SW480 (cell line): ENCODE measurements at regions not wholly inside any gene's neighbourhood (a gene's known extent, or its start where the extent isn't known, plus 50 kb on each side); places are given as distances from the start of the nearest gene placed in this dataset.
"Not testable (repeated sequence)": the region's sequence is repeated elsewhere in the genome, so short reads cannot be mapped to it uniquely, and the experiment has no call there.

Experiments
- DNase-seq: peaks from one replicate; pipeline ENCODE4 v3.0.0-alpha.2; 2016; ENCODE audit warnings: low spot score

- DNase-seq: no peak
These were observed 354.0 kb downstream of the SPRY2 start for GRCh38 chr13:79986890-79987289.

GRCh38 chr13:79974935-79975650 is 365.8 kb downstream of the SPRY2 start:
- not testable (repeated sequence) for DNase-seq

- no peak for DNase-seq
These were observed 367.4 kb downstream of the SPRY2 start for GRCh38 chr13:79973533-79973963.

- no peak for DNase-seq
These were observed 368.8 kb downstream of the SPRY2 start for GRCh38 chr13:79972066-79972569.

- no peak for DNase-seq
These were observed 374.4 kb downstream of the SPRY2 start for GRCh38 chr13:79966493-79966895.

GRCh38 chr13:79966059-79966458 is 374.9 kb downstream of the SPRY2 start:
- DNase-seq: no peak

- DNase-seq: no peak
These were observed 394.4 kb downstream of the SPRY2 start for GRCh38 chr13:79946556-79946955.

GRCh38 chr13:79943346-79944023 is 397.4 kb downstream of the SPRY2 start:
- no peak for DNase-seq

GRCh38 chr13:79941752-79942151 is 399.2 kb downstream of the SPRY2 start:
- DNase-seq: no peak

GRCh38 chr13:79939689-79940088 is 401.2 kb downstream of the SPRY2 start:
- DNase-seq: no peak

GRCh38 chr13:79937771-79938216 is 403.1 kb downstream of the SPRY2 start:
- DNase-seq: no peak

GRCh38 chr13:79937311-79937710 is 403.6 kb downstream of the SPRY2 start:
- DNase-seq: no peak

GRCh38 chr13:79936368-79937136 is 404.4 kb downstream of the SPRY2 start:
- peak; percentile 68 for DNase-seq

GRCh38 chr13:79935121-79935520 is 405.8 kb downstream of the SPRY2 start:
- no peak for DNase-seq

- no peak for DNase-seq
These were observed 407.5 kb downstream of the SPRY2 start for GRCh38 chr13:79933389-79933788.

GRCh38 chr13:79932556-79932955 is 408.4 kb downstream of the SPRY2 start:
- DNase-seq: no peak

GRCh38 chr13:79923973-79924556 is 416.9 kb downstream of the SPRY2 start:
- not testable (repeated sequence) for DNase-seq

- DNase-seq: no peak
These were observed 421.8 kb downstream of the SPRY2 start for GRCh38 chr13:79919091-79919490.

- DNase-seq: no peak
These were observed 422.3 kb downstream of the SPRY2 start for GRCh38 chr13:79918620-79919019.

- no peak for DNase-seq
These were observed 423.3 kb downstream of the SPRY2 start for GRCh38 chr13:79917628-79918027.

GRCh38 chr13:79915114-79915811 is 425.7 kb downstream of the SPRY2 start:
- no peak for DNase-seq
